GM23338 (cell line): ENCODE measurements at regions not wholly inside any gene's neighbourhood (a gene's known extent, or its start where the extent isn't known, plus 50 kb on each side); places are given as distances from the start of the nearest gene placed in this dataset.

ENCODE experiments used
- ATAC-seq: fragments of 200-7000 bp; cut with Tn5 transposase; 3 replicates; pipeline ENCODE4 v1.9.1; 2020
- DNase-seq: peaks from one replicate; pipeline ENCODE4 v3.0.0-alpha.2; 2015; ENCODE audit warnings: low spot score
- H2AFZ ChIP-seq: fragments of 200-600 bp; sonication (generic); 2 replicates; pipeline ENCODE4 v1.8.0; 2016; ENCODE audit warnings: antibody characterized with exemption, mild to moderate bottlenecking, moderate library complexity
- H3F3A ChIP-seq: fragments of 200-600 bp; sonication (generic); replicated peaks from 2 replicates; pipeline ENCODE4 v1.8.0; 2017; ENCODE audit warnings: antibody characterized with exemption, mixed run types, low read depth
- H3K27ac ChIP-seq: fragments of 200-600 bp; sonication (generic); 2 replicates; pipeline ENCODE4 v1.6.1; 2016; ENCODE audit warnings: low read depth
- H3K27me3 ChIP-seq: fragments of 200-600 bp; sonication (generic); 2 replicates; pipeline ENCODE4 v1.8.0; 2016; ENCODE audit warnings: mild to moderate bottlenecking, mixed run types, moderate library complexity; ENCODE audit not compliant: insufficient read depth
- H3K36me3 ChIP-seq: fragments of 200-600 bp; sonication (generic); 2 replicates; pipeline ENCODE4 v1.8.0; 2016; ENCODE audit warnings: mild to moderate bottlenecking; ENCODE audit not compliant: insufficient read depth
- H3K4me1 ChIP-seq: fragments of 200-600 bp; sonication (generic); 2 replicates; pipeline ENCODE4 v1.8.0; 2016; ENCODE audit warnings: mild to moderate bottlenecking, moderate library complexity; ENCODE audit not compliant: insufficient read depth
- H3K4me2 ChIP-seq: fragments of 200-600 bp; sonication (generic); 2 replicates; pipeline ENCODE4 v1.7.1; 2017; ENCODE audit warnings: mixed run types
- H3K4me3 ChIP-seq: fragments of 200-600 bp; sonication (generic); 2 replicates; pipeline ENCODE4 v1.6.1; 2016; ENCODE audit warnings: mixed run types
- H3K79me2 ChIP-seq: fragments of 200-600 bp; sonication (generic); replicated peaks from 2 replicates; pipeline ENCODE4 v1.8.0; 2017; ENCODE audit warnings: mild to moderate bottlenecking; ENCODE audit not compliant: insufficient read depth
- H3K9me2 ChIP-seq: fragments of 200-600 bp; sonication (generic); 2 replicates; pipeline ENCODE4 v1.8.0; 2017; ENCODE audit not compliant: insufficient read depth
- H4K20me1 ChIP-seq: fragments of 200-600 bp; sonication (generic); replicated peaks from 2 replicates; pipeline ENCODE4 v1.8.0; 2017; ENCODE audit warnings: mild to moderate bottlenecking; ENCODE audit not compliant: insufficient read depth
- H3K27ac Mint-ChIP-seq: 2 replicates; pipeline ENCODE4 v1.8.0; 2020; ENCODE audit warnings: inconsistent platforms, mild to moderate bottlenecking, moderate library complexity, mixed read lengths
- H3K27me3 Mint-ChIP-seq: 3 replicates; pipeline ENCODE4 v1.8.0; 2022; ENCODE audit warnings: low read depth, mild to moderate bottlenecking, moderate library complexity, mixed read lengths, inconsistent platforms; ENCODE audit not compliant: insufficient read depth, poor library complexity
- H3K36me3 Mint-ChIP-seq: 3 replicates; pipeline ENCODE4 v1.8.0; 2021; ENCODE audit warnings: low read depth, mild to moderate bottlenecking, inconsistent platforms, moderate library complexity, mixed read lengths
- H3K4me1 Mint-ChIP-seq: 3 replicates; pipeline ENCODE4 v1.8.0; 2020; ENCODE audit warnings: mild to moderate bottlenecking, inconsistent platforms, mixed read lengths
- H3K4me3 Mint-ChIP-seq: 3 replicates; pipeline ENCODE4 v1.8.0; 2021; ENCODE audit warnings: moderate library complexity, mild to moderate bottlenecking, inconsistent platforms, mixed read lengths
- H3K9me3 Mint-ChIP-seq: 3 replicates; pipeline ENCODE4 v1.8.0; 2020; ENCODE audit warnings: moderate library complexity, mild to moderate bottlenecking, inconsistent platforms, mixed read lengths
- ZNF114 ChIP-seq: fragments of 250-450 bp; sonication (Bioruptor Pico); IDR thresholded peaks from 2 replicates; pipeline ENCODE4 v1.5.0; 2020; ENCODE audit warnings: mild to moderate bottlenecking, moderate library complexity
- ZNF331 ChIP-seq: fragments of 250-450 bp; sonication (Bioruptor Pico); IDR thresholded peaks from 2 replicates; pipeline ENCODE4 v1.5.0; 2020; ENCODE audit warnings: low read depth, mild to moderate bottlenecking, moderate library complexity
- TF ChIP-seq, protein P1 (sequence below): fragments of 250-450 bp; sonication (Bioruptor Pico); IDR thresholded peaks from 2 replicates; pipeline ENCODE4 v1.5.0; 2020; ENCODE audit warnings: mild to moderate bottlenecking, moderate library complexity
- TF ChIP-seq, protein P2 (sequence below): IDR thresholded peaks from 2 replicates; pipeline ENCODE4 v1.6.1; 2016; ENCODE audit warnings: antibody characterized with exemption
- TF ChIP-seq, protein P3 (sequence below): IDR thresholded peaks from one replicate; pipeline ENCODE4 v1.6.1; 2018; ENCODE audit warnings: antibody characterized with exemption; ENCODE audit not compliant: unreplicated experiment

DNA sequence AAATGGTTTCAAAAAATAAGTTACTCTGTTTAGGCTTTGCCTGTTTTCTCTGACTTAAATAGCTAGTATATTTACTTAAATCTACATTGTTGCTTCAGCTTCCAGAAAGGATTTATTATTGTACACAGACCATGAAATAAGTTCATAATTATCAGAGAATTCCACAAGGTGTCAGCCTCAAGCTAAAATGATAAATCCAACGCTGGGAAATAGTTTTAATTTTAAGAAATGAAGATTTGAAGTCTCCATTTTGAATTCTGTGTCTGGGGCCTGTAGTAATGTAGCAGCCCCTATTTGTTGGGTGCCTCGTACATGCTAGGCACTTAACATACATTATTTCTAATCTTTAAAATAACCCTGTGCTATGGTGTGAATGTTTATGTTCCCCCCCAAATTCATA, 92.6 kb upstream of the KCNMB2 start:
- H3K4me3 ChIP-seq = no peak overlapping the region
- H3K27ac Mint-ChIP-seq = no peak overlapping the region
- no peaks in the 10 kb centered on the region for H3K27me3 ChIP-seq
- H3K4me3 Mint-ChIP-seq = no peak overlapping the region
- no peaks in the 10 kb centered on the region for H4K20me1 ChIP-seq
- H3K36me3 Mint-ChIP-seq = no peaks in the 10 kb centered on the region
- H3K4me2 ChIP-seq = no peak overlapping the region
- no peaks in the 10 kb centered on the region for H3K9me2 ChIP-seq
- H2AFZ ChIP-seq = no peak overlapping the region
- TF ChIP-seq, protein P1, sequence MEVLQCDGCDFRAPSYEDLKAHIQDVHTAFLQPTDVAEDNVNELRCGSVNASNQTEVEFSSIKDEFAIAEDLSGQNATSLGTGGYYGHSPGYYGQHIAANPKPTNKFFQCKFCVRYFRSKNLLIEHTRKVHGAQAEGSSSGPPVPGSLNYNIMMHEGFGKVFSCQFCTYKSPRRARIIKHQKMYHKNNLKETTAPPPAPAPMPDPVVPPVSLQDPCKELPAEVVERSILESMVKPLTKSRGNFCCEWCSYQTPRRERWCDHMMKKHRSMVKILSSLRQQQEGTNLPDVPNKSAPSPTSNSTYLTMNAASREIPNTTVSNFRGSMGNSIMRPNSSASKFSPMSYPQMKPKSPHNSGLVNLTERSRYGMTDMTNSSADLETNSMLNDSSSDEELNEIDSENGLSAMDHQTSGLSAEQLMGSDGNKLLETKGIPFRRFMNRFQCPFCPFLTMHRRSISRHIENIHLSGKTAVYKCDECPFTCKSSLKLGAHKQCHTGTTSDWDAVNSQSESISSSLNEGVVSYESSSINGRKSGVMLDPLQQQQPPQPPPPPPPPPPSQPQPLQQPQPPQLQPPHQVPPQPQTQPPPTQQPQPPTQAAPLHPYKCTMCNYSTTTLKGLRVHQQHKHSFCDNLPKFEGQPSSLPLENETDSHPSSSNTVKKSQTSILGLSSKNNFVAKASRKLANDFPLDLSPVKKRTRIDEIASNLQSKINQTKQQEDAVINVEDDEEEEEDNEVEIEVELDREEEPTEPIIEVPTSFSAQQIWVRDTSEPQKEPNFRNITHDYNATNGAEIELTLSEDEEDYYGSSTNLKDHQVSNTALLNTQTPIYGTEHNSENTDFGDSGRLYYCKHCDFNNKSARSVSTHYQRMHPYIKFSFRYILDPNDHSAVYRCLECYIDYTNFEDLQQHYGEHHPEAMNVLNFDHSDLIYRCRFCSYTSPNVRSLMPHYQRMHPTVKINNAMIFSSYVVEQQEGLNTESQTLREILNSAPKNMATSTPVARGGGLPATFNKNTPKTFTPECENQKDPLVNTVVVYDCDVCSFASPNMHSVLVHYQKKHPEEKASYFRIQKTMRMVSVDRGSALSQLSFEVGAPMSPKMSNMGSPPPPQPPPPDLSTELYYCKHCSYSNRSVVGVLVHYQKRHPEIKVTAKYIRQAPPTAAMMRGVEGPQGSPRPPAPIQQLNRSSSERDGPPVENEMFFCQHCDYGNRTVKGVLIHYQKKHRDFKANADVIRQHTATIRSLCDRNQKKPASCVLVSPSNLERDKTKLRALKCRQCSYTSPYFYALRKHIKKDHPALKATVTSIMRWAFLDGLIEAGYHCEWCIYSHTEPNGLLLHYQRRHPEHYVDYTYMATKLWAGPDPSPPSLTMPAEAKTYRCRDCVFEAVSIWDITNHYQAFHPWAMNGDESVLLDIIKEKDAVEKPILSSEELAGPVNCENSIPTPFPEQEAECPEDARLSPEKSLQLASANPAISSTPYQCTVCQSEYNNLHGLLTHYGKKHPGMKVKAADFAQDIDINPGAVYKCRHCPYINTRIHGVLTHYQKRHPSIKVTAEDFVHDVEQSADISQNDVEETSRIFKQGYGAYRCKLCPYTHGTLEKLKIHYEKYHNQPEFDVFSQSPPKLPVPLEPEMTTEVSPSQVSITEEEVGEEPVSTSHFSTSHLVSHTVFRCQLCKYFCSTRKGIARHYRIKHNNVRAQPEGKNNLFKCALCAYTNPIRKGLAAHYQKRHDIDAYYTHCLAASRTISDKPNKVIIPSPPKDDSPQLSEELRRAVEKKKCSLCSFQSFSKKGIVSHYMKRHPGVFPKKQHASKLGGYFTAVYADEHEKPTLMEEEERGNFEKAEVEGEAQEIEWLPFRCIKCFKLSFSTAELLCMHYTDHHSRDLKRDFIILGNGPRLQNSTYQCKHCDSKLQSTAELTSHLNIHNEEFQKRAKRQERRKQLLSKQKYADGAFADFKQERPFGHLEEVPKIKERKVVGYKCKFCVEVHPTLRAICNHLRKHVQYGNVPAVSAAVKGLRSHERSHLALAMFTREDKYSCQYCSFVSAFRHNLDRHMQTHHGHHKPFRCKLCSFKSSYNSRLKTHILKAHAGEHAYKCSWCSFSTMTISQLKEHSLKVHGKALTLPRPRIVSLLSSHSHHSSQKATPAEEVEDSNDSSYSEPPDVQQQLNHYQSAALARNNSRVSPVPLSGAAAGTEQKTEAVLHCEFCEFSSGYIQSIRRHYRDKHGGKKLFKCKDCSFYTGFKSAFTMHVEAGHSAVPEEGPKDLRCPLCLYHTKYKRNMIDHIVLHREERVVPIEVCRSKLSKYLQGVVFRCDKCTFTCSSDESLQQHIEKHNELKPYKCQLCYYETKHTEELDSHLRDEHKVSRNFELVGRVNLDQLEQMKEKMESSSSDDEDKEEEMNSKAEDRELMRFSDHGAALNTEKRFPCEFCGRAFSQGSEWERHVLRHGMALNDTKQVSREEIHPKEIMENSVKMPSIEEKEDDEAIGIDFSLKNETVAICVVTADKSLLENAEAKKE = no peak
- TF ChIP-seq, protein P2, sequence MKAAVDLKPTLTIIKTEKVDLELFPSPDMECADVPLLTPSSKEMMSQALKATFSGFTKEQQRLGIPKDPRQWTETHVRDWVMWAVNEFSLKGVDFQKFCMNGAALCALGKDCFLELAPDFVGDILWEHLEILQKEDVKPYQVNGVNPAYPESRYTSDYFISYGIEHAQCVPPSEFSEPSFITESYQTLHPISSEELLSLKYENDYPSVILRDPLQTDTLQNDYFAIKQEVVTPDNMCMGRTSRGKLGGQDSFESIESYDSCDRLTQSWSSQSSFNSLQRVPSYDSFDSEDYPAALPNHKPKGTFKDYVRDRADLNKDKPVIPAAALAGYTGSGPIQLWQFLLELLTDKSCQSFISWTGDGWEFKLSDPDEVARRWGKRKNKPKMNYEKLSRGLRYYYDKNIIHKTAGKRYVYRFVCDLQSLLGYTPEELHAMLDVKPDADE = no peak
- TF ChIP-seq ZNF114 (CRISPR knock-in tag) (no peak), ZNF331 (CRISPR knock-in tag) (no peak)
- TF ChIP-seq, protein P3, sequence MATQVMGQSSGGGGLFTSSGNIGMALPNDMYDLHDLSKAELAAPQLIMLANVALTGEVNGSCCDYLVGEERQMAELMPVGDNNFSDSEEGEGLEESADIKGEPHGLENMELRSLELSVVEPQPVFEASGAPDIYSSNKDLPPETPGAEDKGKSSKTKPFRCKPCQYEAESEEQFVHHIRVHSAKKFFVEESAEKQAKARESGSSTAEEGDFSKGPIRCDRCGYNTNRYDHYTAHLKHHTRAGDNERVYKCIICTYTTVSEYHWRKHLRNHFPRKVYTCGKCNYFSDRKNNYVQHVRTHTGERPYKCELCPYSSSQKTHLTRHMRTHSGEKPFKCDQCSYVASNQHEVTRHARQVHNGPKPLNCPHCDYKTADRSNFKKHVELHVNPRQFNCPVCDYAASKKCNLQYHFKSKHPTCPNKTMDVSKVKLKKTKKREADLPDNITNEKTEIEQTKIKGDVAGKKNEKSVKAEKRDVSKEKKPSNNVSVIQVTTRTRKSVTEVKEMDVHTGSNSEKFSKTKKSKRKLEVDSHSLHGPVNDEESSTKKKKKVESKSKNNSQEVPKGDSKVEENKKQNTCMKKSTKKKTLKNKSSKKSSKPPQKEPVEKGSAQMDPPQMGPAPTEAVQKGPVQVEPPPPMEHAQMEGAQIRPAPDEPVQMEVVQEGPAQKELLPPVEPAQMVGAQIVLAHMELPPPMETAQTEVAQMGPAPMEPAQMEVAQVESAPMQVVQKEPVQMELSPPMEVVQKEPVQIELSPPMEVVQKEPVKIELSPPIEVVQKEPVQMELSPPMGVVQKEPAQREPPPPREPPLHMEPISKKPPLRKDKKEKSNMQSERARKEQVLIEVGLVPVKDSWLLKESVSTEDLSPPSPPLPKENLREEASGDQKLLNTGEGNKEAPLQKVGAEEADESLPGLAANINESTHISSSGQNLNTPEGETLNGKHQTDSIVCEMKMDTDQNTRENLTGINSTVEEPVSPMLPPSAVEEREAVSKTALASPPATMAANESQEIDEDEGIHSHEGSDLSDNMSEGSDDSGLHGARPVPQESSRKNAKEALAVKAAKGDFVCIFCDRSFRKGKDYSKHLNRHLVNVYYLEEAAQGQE = no peak
- no peak for ATAC-seq
- H3K27me3 Mint-ChIP-seq = no peaks in the 10 kb centered on the region
- no peak overlapping the region for H3K27ac ChIP-seq
- H3K4me1 ChIP-seq = peaks cover 10% of the 10 kb centered on the region; the same call in 1 of the 2 replicates
- no peaks in the 10 kb centered on the region for H3F3A ChIP-seq
- H3K9me3 Mint-ChIP-seq = no peaks in the 10 kb centered on the region
- H3K79me2 ChIP-seq = no peaks in the 10 kb centered on the region
- H3K4me1 Mint-ChIP-seq = peaks cover 5% of the 10 kb centered on the region
- no peaks in the 10 kb centered on the region for H3K36me3 ChIP-seq
- no peak for DNase-seq
